ELR (cell line): ENCODE measurements at regions not wholly inside any gene's neighbourhood (a gene's known extent, or its start where the extent isn't known, plus 50 kb on each side); places are given as distances from the start of the nearest gene placed in this dataset.
A peak's percentile ranks its signal among the peaks of the same experiment; 100 is the strongest.
"Not testable (repeated sequence)": the region's sequence is repeated elsewhere in the genome, so short reads cannot be mapped to it uniquely, and the experiment has no call there.

Source experiments
- DNase-seq: peaks from one replicate; pipeline ENCODE4 v3.0.0-alpha.2; 2015; ENCODE audit warnings: low read depth

- DNase-seq, result no peak
Measured at GRCh38 chr7:130849604-130850003, 115.6 kb upstream of the KLF14 start.

- DNase-seq, result peak; percentile 40
Measured at GRCh38 chr7:130850956-130851355, 116.9 kb upstream of the KLF14 start.

- DNase-seq, result no peak
Measured at GRCh38 chr7:130852867-130853266, 118.9 kb upstream of the KLF14 start.

- DNase-seq, result peak; percentile 90
Measured at GRCh38 chr7:130853503-130854279, 119.7 kb upstream of the KLF14 start.

GRCh38 chr7:130854481-130854880, 120.5 kb upstream of the KLF14 start:
- DNase-seq, result peak; percentile 28

- DNase-seq, result no peak
Measured at GRCh38 chr7:130856866-130857265, 122.9 kb upstream of the KLF14 start.

- DNase-seq, result not testable (repeated sequence)
Measured at GRCh38 chr7:130860832-130861231, 126.8 kb upstream of the KLF14 start.

GRCh38 chr7:130865408-130866236, 131.6 kb upstream of the KLF14 start:
- DNase-seq, result peak; percentile 57

- DNase-seq, result no peak
Measured at GRCh38 chr7:130867039-130867438, 133.0 kb upstream of the KLF14 start.

- DNase-seq, result no peak
Measured at GRCh38 chr7:130867581-130868136, 133.7 kb upstream of the KLF14 start.

- DNase-seq, result no peak
Measured at GRCh38 chr7:130868139-130868538, 134.1 kb upstream of the KLF14 start.

GRCh38 chr7:130869918-130870317, 135.9 kb upstream of the KLF14 start:
- peak; percentile 46 for DNase-seq

- DNase-seq, result peak; percentile 41
Measured at GRCh38 chr7:130872341-130872740, 138.3 kb upstream of the KLF14 start.

GRCh38 chr7:130872756-130873448, 138.9 kb upstream of the KLF14 start:
- peak; percentile 62 for DNase-seq

GRCh38 chr7:130874071-130874915, 140.3 kb upstream of the KLF14 start:
- DNase-seq, result peak; percentile 44

- DNase-seq, result peak; percentile 67
Measured at GRCh38 chr7:130875265-130875741, 141.3 kb upstream of the KLF14 start.

- peak; percentile 42 for DNase-seq
Measured at GRCh38 chr7:130875901-130876300, 141.9 kb upstream of the KLF14 start.

- peak; percentile 12 for DNase-seq
Measured at GRCh38 chr7:130877236-130877990, 143.4 kb upstream of the KLF14 start.

- DNase-seq, result peak; percentile 25
Measured at GRCh38 chr7:130877991-130878305, 143.9 kb upstream of the KLF14 start.

GRCh38 chr7:130878785-130879184, 144.8 kb upstream of the KLF14 start:
- peak; percentile 41 for DNase-seq

GRCh38 chr7:130879191-130879590, 145.2 kb upstream of the KLF14 start:
- DNase-seq, result peak; percentile 42
